ENCODE measurements at regions not wholly inside any gene's neighbourhood (a gene's known extent, or its start where the extent isn't known, plus 50 kb on each side); places are given as distances from the start of the nearest gene placed in this dataset.

DNA sequence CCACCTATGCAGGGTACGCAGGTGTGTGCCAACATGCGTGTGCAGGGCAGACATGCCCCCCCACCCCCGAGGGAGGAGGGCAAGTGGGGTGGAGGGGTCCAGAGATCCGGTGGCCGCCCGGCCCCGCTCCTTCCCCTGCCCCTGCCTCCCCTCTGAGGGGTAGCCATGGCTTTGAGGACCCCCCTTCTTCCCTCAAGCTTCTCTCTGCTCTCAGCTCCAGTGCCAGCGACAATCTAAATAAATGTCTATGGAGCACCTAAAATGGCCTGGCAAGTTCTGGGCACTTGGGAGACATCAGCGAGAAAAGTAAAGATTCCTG lies 91.9 kb downstream of the ZFP36L2 start:
- no peak for DNase-seq (ENCODE audit: low read depth in 1 of 2, low spot score in 1 of 2)
- TF ChIP-seq SPI1 (IDR thresholded peaks at IDR 0.05; ENCODE audit: borderline replicate concordance, low read depth), result no peak
- no peak for TF ChIP-seq POLR2AphosphoS5 (IDR thresholded peaks at IDR 0.05; ENCODE audit: low read depth)
- TF ChIP-seq CTCF (IDR thresholded peaks at IDR 0.05; ENCODE audit: insufficient read depth, low read length), result no peak
- TF ChIP-seq GABPA (IDR thresholded peaks at IDR 0.05; ENCODE audit: low read depth), result no peak
- TF ChIP-seq, protein P1, sequence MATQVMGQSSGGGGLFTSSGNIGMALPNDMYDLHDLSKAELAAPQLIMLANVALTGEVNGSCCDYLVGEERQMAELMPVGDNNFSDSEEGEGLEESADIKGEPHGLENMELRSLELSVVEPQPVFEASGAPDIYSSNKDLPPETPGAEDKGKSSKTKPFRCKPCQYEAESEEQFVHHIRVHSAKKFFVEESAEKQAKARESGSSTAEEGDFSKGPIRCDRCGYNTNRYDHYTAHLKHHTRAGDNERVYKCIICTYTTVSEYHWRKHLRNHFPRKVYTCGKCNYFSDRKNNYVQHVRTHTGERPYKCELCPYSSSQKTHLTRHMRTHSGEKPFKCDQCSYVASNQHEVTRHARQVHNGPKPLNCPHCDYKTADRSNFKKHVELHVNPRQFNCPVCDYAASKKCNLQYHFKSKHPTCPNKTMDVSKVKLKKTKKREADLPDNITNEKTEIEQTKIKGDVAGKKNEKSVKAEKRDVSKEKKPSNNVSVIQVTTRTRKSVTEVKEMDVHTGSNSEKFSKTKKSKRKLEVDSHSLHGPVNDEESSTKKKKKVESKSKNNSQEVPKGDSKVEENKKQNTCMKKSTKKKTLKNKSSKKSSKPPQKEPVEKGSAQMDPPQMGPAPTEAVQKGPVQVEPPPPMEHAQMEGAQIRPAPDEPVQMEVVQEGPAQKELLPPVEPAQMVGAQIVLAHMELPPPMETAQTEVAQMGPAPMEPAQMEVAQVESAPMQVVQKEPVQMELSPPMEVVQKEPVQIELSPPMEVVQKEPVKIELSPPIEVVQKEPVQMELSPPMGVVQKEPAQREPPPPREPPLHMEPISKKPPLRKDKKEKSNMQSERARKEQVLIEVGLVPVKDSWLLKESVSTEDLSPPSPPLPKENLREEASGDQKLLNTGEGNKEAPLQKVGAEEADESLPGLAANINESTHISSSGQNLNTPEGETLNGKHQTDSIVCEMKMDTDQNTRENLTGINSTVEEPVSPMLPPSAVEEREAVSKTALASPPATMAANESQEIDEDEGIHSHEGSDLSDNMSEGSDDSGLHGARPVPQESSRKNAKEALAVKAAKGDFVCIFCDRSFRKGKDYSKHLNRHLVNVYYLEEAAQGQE (IDR thresholded peaks at IDR 0.05; ENCODE audit: insufficient replicate concordance, low read depth), result no peak

DNA sequence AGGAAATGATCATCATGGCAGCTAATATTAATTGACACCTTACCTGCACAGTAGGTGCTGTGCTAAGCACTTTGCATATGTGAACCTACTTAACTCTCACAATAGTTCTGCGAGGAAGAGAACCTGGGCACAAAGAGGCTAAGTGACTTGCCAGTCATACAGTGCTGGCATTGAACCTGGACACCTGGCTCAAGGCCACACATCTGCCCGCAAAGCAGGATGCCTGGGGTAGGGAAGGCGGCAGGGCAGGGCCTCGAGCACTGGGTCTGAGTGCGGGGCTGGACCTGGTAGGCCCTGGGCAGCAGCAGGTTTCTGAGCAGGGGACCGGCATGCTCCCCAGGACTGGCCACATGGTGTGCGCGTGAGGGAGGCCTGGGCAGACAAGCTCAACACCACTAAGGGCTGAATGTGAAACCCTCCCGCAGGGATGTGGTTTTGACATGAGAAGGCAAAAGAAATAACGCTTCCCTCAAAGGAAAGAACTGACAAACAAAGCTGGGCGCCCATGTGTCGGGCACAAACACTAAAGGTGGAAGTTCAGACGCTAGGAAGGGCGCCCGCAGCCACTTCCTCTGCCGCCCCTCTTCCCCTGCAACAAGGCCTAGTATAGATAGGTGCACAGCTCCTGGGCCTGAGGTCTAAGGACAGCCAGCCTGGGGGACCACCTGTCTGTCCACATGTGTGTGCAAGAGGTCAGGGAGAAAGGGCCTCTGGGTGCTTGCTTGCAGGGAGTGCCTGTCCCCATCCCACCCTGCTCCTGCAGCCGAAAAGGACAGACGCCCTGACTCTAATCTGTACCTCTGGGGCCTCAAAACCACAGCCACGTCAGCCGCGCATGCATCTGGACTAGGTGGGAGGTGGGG lies 92.5 kb downstream of the ZFP36L2 start:
- DNase-seq (ENCODE audit: low read depth in 1 of 2, low spot score in 1 of 2), result peak; percentile 70 to 97
- H3K27ac ChIP-seq (replicated peaks), result peak overlapping the region; percentile 98
- H3K4me3 ChIP-seq (replicated peaks; ENCODE audit: insufficient read depth, low read length), result no peak overlapping the region
- H3K27me3 ChIP-seq (ENCODE audit: insufficient read depth, poor library complexity, severe bottlenecking), result no peaks in the 10 kb centered on the region
- TF ChIP-seq POLR2AphosphoS5 (IDR thresholded peaks at IDR 0.05; ENCODE audit: low read depth) (peak; percentile 56), GABPA (IDR thresholded peaks at IDR 0.05; ENCODE audit: low read depth) (no peak), SPI1 (IDR thresholded peaks at IDR 0.05; ENCODE audit: borderline replicate concordance, low read depth) (peak; percentile 95), CTCF (IDR thresholded peaks at IDR 0.05; ENCODE audit: insufficient read depth, low read length) (no peak)
- TF ChIP-seq, protein P1 (IDR thresholded peaks at IDR 0.05; ENCODE audit: insufficient replicate concordance, low read depth), result no peak

More for the DNA sequence above, 91.9 kb downstream of the ZFP36L2 start:
- H3K27ac ChIP-seq (replicated peaks), result peak overlapping the region; percentile 98
- no peaks in the 10 kb centered on the region for H3K27me3 ChIP-seq (ENCODE audit: insufficient read depth, poor library complexity, severe bottlenecking)
- H3K4me3 ChIP-seq (replicated peaks; ENCODE audit: insufficient read depth, low read length), result no peak overlapping the region

- peak in 1 of 2 experiments; percentile 60 for DNase-seq (ENCODE audit: low read depth in 1 of 2, low spot score in 1 of 2)
- TF ChIP-seq POLR2AphosphoS5 (IDR thresholded peaks at IDR 0.05; ENCODE audit: low read depth) (no peak), SPI1 (IDR thresholded peaks at IDR 0.05; ENCODE audit: borderline replicate concordance, low read depth) (no peak), CTCF (IDR thresholded peaks at IDR 0.05; ENCODE audit: insufficient read depth, low read length) (no peak), GABPA (IDR thresholded peaks at IDR 0.05; ENCODE audit: low read depth) (no peak)
- TF ChIP-seq, protein P1 (IDR thresholded peaks at IDR 0.05; ENCODE audit: insufficient replicate concordance, low read depth), result no peak
- Histone ChIP-seq H3K4me3 (replicated peaks; ENCODE audit: insufficient read depth, low read length) (no peak overlapping the region), H3K27me3 (ENCODE audit: insufficient read depth, poor library complexity, severe bottlenecking) (no peaks in the 10 kb centered on the region), H3K27ac (replicated peaks) (peak overlapping the region; percentile 98)
These were observed 93.1 kb downstream of the ZFP36L2 start for GRCh38 chr2:43133336-43133707.
